Osteoblast (primary cell): ENCODE measurements at regions not wholly inside any gene's neighbourhood (a gene's known extent, or its start where the extent isn't known, plus 50 kb on each side); places are given as distances from the start of the nearest gene placed in this dataset.

Experiments
- DNase-seq: peaks from one replicate; pipeline ENCODE4 v3.0.0; 2011; ENCODE audit warnings: low spot score, mixed read lengths; ENCODE audit not compliant: insufficient read length; ENCODE audit errors: missing footprints
- H2AFZ ChIP-seq: 2 replicates; pipeline ENCODE4 v1.6.0; 2011; ENCODE audit warnings: mild to moderate bottlenecking, low read length
- H3K27ac ChIP-seq: 2 replicates; pipeline ENCODE4 v1.5.1; 2011; ENCODE audit warnings: mild to moderate bottlenecking, low read depth, low read length, moderate library complexity
- H3K27me3 ChIP-seq: 2 replicates; pipeline ENCODE4 v1.6.0; 2012; ENCODE audit warnings: mild to moderate bottlenecking, control low read depth, inconsistent platforms, low read length, moderate library complexity; ENCODE audit not compliant: insufficient read depth
- H3K36me3 ChIP-seq: 2 replicates; pipeline ENCODE4 v1.5.1; 2011; ENCODE audit warnings: mild to moderate bottlenecking, low read length, control low read depth, moderate library complexity; ENCODE audit not compliant: insufficient read depth
- H3K4me1 ChIP-seq: 2 replicates; pipeline ENCODE4 v1.5.1; 2011; ENCODE audit warnings: mild to moderate bottlenecking, low read length, control low read depth, moderate library complexity; ENCODE audit not compliant: insufficient read depth
- H3K4me2 ChIP-seq: 2 replicates; pipeline ENCODE4 v1.6.0; 2011; ENCODE audit warnings: mild to moderate bottlenecking, low read length; ENCODE audit not compliant: insufficient read depth
- H3K4me3 ChIP-seq: fragments of 200-600 bp; sonication (generic); 3 replicates; pipeline ENCODE4 v1.5.1; 2012; ENCODE audit warnings: mild to moderate bottlenecking, low read length, inconsistent platforms; ENCODE audit not compliant: insufficient read depth
- H3K79me2 ChIP-seq: 2 replicates; pipeline ENCODE4 v1.6.0; 2012; ENCODE audit warnings: mild to moderate bottlenecking, low read length, control low read depth, inconsistent platforms; ENCODE audit not compliant: insufficient read depth
- H3K9me3 ChIP-seq: 2 replicates; pipeline ENCODE4 v1.5.1; 2011; ENCODE audit warnings: low read depth, low read length, control low read depth
- H4K20me1 ChIP-seq: 2 replicates; pipeline ENCODE4 v1.6.0; 2012; ENCODE audit warnings: mild to moderate bottlenecking, low read length, control low read depth; ENCODE audit not compliant: insufficient read depth
- CTCF ChIP-seq: IDR thresholded peaks from 2 replicates; pipeline ENCODE4 v1.5.1; 2011; ENCODE audit warnings: mild to moderate bottlenecking, low read depth, low read length, moderate library complexity; ENCODE audit errors: extremely low read depth

- Histone ChIP-seq H4K20me1 (no peaks in the 10 kb centered on the region), H3K4me2 (no peak overlapping the region), H3K27me3 (no peaks in the 10 kb centered on the region), H3K27ac (no peak overlapping the region), H2AFZ (no peak overlapping the region), H3K9me3 (no peaks in the 10 kb centered on the region), H3K79me2 (no peaks in the 10 kb centered on the region), H3K4me3 (no peak overlapping the region), H3K36me3 (no peaks in the 10 kb centered on the region), H3K4me1 (no peaks in the 10 kb centered on the region)
- no peak for DNase-seq
- no peak for TF ChIP-seq CTCF
Observed at GRCh38 chr1:117261424-117261785, 50.7 kb upstream of the VTCN1 start.

- no peak for DNase-seq
- TF ChIP-seq CTCF, result no peak
- Histone ChIP-seq H3K4me3 (no peak overlapping the region), H3K9me3 (no peaks in the 10 kb centered on the region), H3K36me3 (no peaks in the 10 kb centered on the region), H3K79me2 (no peaks in the 10 kb centered on the region), H3K4me2 (no peak overlapping the region), H4K20me1 (no peaks in the 10 kb centered on the region), H3K27me3 (no peaks in the 10 kb centered on the region), H3K27ac (no peak overlapping the region), H3K4me1 (no peaks in the 10 kb centered on the region), H2AFZ (no peak overlapping the region)
Observed at GRCh38 chr1:117260761-117261423, 50.2 kb upstream of the VTCN1 start.
